Hepatocyte (in vitro differentiated cells): ENCODE measurements at regions not wholly inside any gene's neighbourhood (a gene's known extent, or its start where the extent isn't known, plus 50 kb on each side); places are given as distances from the start of the nearest gene placed in this dataset.

ENCODE experiments used
- EZH2 ChIP-seq: fragments of 200-600 bp; sonication (generic); IDR thresholded peaks from 2 replicates; pipeline ENCODE4 v1.6.1; 2016; ENCODE audit warnings: antibody characterized with exemption, mild to moderate bottlenecking, borderline replicate concordance
- EZH2phosphoT487 ChIP-seq: fragments of 200-600 bp; sonication (generic); IDR thresholded peaks from one replicate; pipeline ENCODE4 v1.6.1; 2018; ENCODE audit warnings: antibody characterized with exemption, mild to moderate bottlenecking, low read depth, moderate library complexity; ENCODE audit not compliant: unreplicated experiment, severe bottlenecking
- TF ChIP-seq, protein P1 (sequence below): fragments of 200-600 bp; sonication (generic); IDR thresholded peaks from 2 replicates; pipeline ENCODE4 v1.5.1; 2016; ENCODE audit warnings: antibody characterized with exemption, mild to moderate bottlenecking; ENCODE audit not compliant: poor library complexity

DNA sequence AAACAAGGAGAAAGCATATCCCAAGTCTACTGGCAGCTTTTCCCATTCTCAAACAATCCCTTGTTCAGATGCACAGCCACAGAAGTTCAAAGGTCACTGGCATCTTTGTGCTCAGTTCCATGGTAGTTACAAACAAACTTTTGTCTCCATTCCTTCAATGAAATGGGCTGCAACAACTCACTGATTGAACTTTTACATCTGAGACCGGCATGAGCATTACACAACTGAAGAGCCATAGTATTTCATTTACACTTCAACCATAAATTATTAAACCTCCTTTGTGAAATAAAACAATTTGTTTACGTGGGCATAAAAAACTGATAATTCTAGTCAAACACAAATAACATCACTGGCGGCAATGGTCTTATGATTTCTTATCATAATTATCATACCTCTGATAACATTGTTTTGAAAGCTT lies 67.8 kb upstream of the ARHGAP32 start:
- TF ChIP-seq, protein P1, sequence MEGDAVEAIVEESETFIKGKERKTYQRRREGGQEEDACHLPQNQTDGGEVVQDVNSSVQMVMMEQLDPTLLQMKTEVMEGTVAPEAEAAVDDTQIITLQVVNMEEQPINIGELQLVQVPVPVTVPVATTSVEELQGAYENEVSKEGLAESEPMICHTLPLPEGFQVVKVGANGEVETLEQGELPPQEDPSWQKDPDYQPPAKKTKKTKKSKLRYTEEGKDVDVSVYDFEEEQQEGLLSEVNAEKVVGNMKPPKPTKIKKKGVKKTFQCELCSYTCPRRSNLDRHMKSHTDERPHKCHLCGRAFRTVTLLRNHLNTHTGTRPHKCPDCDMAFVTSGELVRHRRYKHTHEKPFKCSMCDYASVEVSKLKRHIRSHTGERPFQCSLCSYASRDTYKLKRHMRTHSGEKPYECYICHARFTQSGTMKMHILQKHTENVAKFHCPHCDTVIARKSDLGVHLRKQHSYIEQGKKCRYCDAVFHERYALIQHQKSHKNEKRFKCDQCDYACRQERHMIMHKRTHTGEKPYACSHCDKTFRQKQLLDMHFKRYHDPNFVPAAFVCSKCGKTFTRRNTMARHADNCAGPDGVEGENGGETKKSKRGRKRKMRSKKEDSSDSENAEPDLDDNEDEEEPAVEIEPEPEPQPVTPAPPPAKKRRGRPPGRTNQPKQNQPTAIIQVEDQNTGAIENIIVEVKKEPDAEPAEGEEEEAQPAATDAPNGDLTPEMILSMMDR: no peak
- TF ChIP-seq EZH2 (no peak), EZH2phosphoT487 (no peak)
